GM23338 (cell line): ENCODE measurements at regions not wholly inside any gene's neighbourhood (a gene's known extent, or its start where the extent isn't known, plus 50 kb on each side); places are given as distances from the start of the nearest gene placed in this dataset.

Experiments
- CREB1 ChIP-seq: fragments of 250-450 bp; sonication (Bioruptor Pico); IDR thresholded peaks from 2 replicates; pipeline ENCODE4 v1.5.0; 2020; ENCODE audit warnings: low read depth, mild to moderate bottlenecking, moderate library complexity
- EZH2 ChIP-seq: fragments of 200-600 bp; sonication (generic); IDR thresholded peaks from one replicate; pipeline ENCODE4 v1.8.0; 2017; ENCODE audit warnings: antibody characterized with exemption, mild to moderate bottlenecking, low read depth; ENCODE audit not compliant: unreplicated experiment
- EZH2phosphoT487 ChIP-seq: fragments of 200-600 bp; sonication (generic); IDR thresholded peaks from one replicate; pipeline ENCODE4 v1.8.1; 2018; ENCODE audit warnings: antibody characterized with exemption; ENCODE audit not compliant: unreplicated experiment
- JUNB ChIP-seq: IDR thresholded peaks from one replicate; pipeline ENCODE4 v1.6.1; 2016; ENCODE audit warnings: antibody characterized with exemption; ENCODE audit not compliant: unreplicated experiment
- POLR2AphosphoS5 ChIP-seq: IDR thresholded peaks from 2 replicates; pipeline ENCODE4 v1.6.1; 2016; ENCODE audit warnings: antibody characterized with exemption, low read depth
- REST ChIP-seq: IDR thresholded peaks from one replicate; pipeline ENCODE4 v1.6.1; 2018; ENCODE audit warnings: antibody characterized with exemption; ENCODE audit not compliant: unreplicated experiment
- STAT1 ChIP-seq: IDR thresholded peaks from one replicate; pipeline ENCODE4 v1.6.1; 2016; ENCODE audit warnings: antibody characterized with exemption; ENCODE audit not compliant: unreplicated experiment
- ZNF331 ChIP-seq: fragments of 250-450 bp; sonication (Bioruptor Pico); IDR thresholded peaks from 2 replicates; pipeline ENCODE4 v1.5.0; 2020; ENCODE audit warnings: low read depth, mild to moderate bottlenecking, moderate library complexity
- TF ChIP-seq, protein P1 (sequence below), 2 experiments: fragments of 200-600 bp in 1 of 2; sonication (generic) in 1 of 2; conservative IDR thresholded peaks; 2 replicates each; pipeline versions ENCODE4 v1.5.1 to v1.6.1; 2016 to 2017; ENCODE audit warnings: antibody characterized with exemption in 2 of 2, low read depth in 2 of 2, mild to moderate bottlenecking in 2 of 2, moderate library complexity in 1 of 2

- TF ChIP-seq, protein P1, sequence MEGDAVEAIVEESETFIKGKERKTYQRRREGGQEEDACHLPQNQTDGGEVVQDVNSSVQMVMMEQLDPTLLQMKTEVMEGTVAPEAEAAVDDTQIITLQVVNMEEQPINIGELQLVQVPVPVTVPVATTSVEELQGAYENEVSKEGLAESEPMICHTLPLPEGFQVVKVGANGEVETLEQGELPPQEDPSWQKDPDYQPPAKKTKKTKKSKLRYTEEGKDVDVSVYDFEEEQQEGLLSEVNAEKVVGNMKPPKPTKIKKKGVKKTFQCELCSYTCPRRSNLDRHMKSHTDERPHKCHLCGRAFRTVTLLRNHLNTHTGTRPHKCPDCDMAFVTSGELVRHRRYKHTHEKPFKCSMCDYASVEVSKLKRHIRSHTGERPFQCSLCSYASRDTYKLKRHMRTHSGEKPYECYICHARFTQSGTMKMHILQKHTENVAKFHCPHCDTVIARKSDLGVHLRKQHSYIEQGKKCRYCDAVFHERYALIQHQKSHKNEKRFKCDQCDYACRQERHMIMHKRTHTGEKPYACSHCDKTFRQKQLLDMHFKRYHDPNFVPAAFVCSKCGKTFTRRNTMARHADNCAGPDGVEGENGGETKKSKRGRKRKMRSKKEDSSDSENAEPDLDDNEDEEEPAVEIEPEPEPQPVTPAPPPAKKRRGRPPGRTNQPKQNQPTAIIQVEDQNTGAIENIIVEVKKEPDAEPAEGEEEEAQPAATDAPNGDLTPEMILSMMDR (conservative IDR thresholded peaks at IDR 0.05; ENCODE audit: low read depth in 2 of 2) = no peak
- TF ChIP-seq EZH2 (no peak), ZNF331 (CRISPR knock-in tag) (no peak), POLR2AphosphoS5 (no peak), CREB1 (CRISPR knock-in tag) (no peak), REST (no peak), EZH2phosphoT487 (no peak), STAT1 (no peak), JUNB (no peak)
These were observed 121.2 kb upstream of the SASH1 start for GRCh38 chr6:148221196-148221979.
